ENCODE measurements at regions not wholly inside any gene's neighbourhood (a gene's known extent, or its start where the extent isn't known, plus 50 kb on each side); places are given as distances from the start of the nearest gene placed in this dataset.

- Mint-ChIP-seq H3K9me3 (ENCODE audit: unreplicated experiment) (peaks cover 10% of the 10 kb centered on the region), H3K27me3 (ENCODE audit: insufficient read depth, unreplicated experiment) (no peaks in the 10 kb centered on the region), H3K27ac (ENCODE audit: unreplicated experiment) (no peak overlapping the region), H3K36me3 (ENCODE audit: insufficient read depth, unreplicated experiment) (no peaks in the 10 kb centered on the region), H3K4me3 (ENCODE audit: unreplicated experiment) (no peak overlapping the region), H3K4me1 (ENCODE audit: low read depth, unreplicated experiment) (no peaks in the 10 kb centered on the region)
- Histone ChIP-seq H3K27me3 (replicated peaks; ENCODE audit: control insufficient read depth, insufficient read depth, low read length) (no peaks in the 10 kb centered on the region), H3K9me3 (no peaks in the 10 kb centered on the region), H3K4me3 (ENCODE audit: low read depth, low read length) (no peak overlapping the region), H3K4me1 (no peaks in the 10 kb centered on the region), H3K36me3 (ENCODE audit: control insufficient read depth, insufficient read depth, low read length) (no peaks in the 10 kb centered on the region)
- CTCF ChIA-PET, result no interaction called here
- intact Hi-C loops (cut with micrococcal nuclease; ENCODE audit: unreplicated experiment), result no loop called here
- TF ChIP-seq CTCF (IDR thresholded peaks at IDR 0.05; ENCODE audit: insufficient read depth in 1 of 2, low read depth in 1 of 2, low read length in 1 of 2, severe bottlenecking in 1 of 2, unreplicated experiment in 1 of 2), result no peak
- no TSS peak for BruUV-seq (replicated peaks)
- no peak for DNase-seq
- POLR2A ChIA-PET, result no interaction called here
These were observed 716.7 kb downstream of the VRK1 start for GRCh38 chr14:97513891-97514290.

- no peak for TF ChIP-seq CTCF (IDR thresholded peaks at IDR 0.05; ENCODE audit: insufficient read depth in 1 of 2, low read depth in 1 of 2, low read length in 1 of 2, severe bottlenecking in 1 of 2, unreplicated experiment in 1 of 2)
- ChIA-PET CTCF (no interaction called here), POLR2A (no interaction called here)
These were observed 720.5 kb downstream of the VRK1 start for GRCh38 chr14:97517566-97518234.

GRCh38 chr14:97523936-97524335, 726.8 kb downstream of the VRK1 start:
- intact Hi-C loops (cut with micrococcal nuclease; ENCODE audit: unreplicated experiment), result no loop called here
- Mint-ChIP-seq H3K27ac (ENCODE audit: unreplicated experiment) (no peak overlapping the region), H3K27me3 (ENCODE audit: insufficient read depth, unreplicated experiment) (no peaks in the 10 kb centered on the region), H3K9me3 (ENCODE audit: unreplicated experiment) (peaks cover 17% of the 10 kb centered on the region), H3K4me1 (ENCODE audit: low read depth, unreplicated experiment) (no peaks in the 10 kb centered on the region), H3K4me3 (ENCODE audit: unreplicated experiment) (no peak overlapping the region), H3K36me3 (ENCODE audit: insufficient read depth, unreplicated experiment) (no peaks in the 10 kb centered on the region)
- POLR2A ChIA-PET, result no interaction called here
- no peak for DNase-seq
- Histone ChIP-seq H3K9me3 (no peaks in the 10 kb centered on the region), H3K36me3 (ENCODE audit: control insufficient read depth, insufficient read depth, low read length) (no peaks in the 10 kb centered on the region), H3K4me3 (ENCODE audit: low read depth, low read length) (no peak overlapping the region), H3K27me3 (replicated peaks; ENCODE audit: control insufficient read depth, insufficient read depth, low read length) (no peaks in the 10 kb centered on the region), H3K4me1 (no peaks in the 10 kb centered on the region)
- CTCF ChIA-PET, result no interaction called here
- no TSS peak for BruUV-seq (replicated peaks)
- TF ChIP-seq CTCF (IDR thresholded peaks at IDR 0.05; ENCODE audit: insufficient read depth in 1 of 2, low read depth in 1 of 2, low read length in 1 of 2, severe bottlenecking in 1 of 2, unreplicated experiment in 1 of 2), result no peak

More at GRCh38 chr14:97517566-97518234, 720.5 kb downstream of the VRK1 start:
- Histone ChIP-seq H3K27me3 (replicated peaks; ENCODE audit: control insufficient read depth, insufficient read depth, low read length) (no peaks in the 10 kb centered on the region), H3K36me3 (ENCODE audit: control insufficient read depth, insufficient read depth, low read length) (no peaks in the 10 kb centered on the region), H3K9me3 (no peaks in the 10 kb centered on the region), H3K4me3 (ENCODE audit: low read depth, low read length) (no peak overlapping the region), H3K4me1 (no peaks in the 10 kb centered on the region)
- H3K27ac Mint-ChIP-seq (ENCODE audit: unreplicated experiment), result no peak overlapping the region
- BruUV-seq (replicated peaks), result no TSS peak
- no peaks in the 10 kb centered on the region for H3K36me3 Mint-ChIP-seq (ENCODE audit: insufficient read depth, unreplicated experiment)
- no peak overlapping the region for H3K4me3 Mint-ChIP-seq (ENCODE audit: unreplicated experiment)
- intact Hi-C loops (cut with micrococcal nuclease; ENCODE audit: unreplicated experiment), result no loop called here
- no peaks in the 10 kb centered on the region for H3K4me1 Mint-ChIP-seq (ENCODE audit: low read depth, unreplicated experiment)
- DNase-seq, result no peak
- H3K9me3 Mint-ChIP-seq (ENCODE audit: unreplicated experiment), result peaks cover 11% of the 10 kb centered on the region
- H3K27me3 Mint-ChIP-seq (ENCODE audit: insufficient read depth, unreplicated experiment), result no peaks in the 10 kb centered on the region

Data from Caco-2 (cell line).